Loucy (cell line): ENCODE measurements at regions not wholly inside any gene's neighbourhood (a gene's known extent, or its start where the extent isn't known, plus 50 kb on each side); places are given as distances from the start of the nearest gene placed in this dataset.

Experiments used
- H2AFZ ChIP-seq: fragments of 200-600 bp; sonication (generic); 2 replicates; pipeline ENCODE4 v1.6.0; 2016; ENCODE audit warnings: antibody characterized with exemption, mild to moderate bottlenecking, low read length, moderate library complexity
- H3F3A ChIP-seq: fragments of 200-600 bp; 2 replicates; pipeline ENCODE4 v1.6.0; 2016; ENCODE audit warnings: antibody characterized with exemption, low read depth, mild to moderate bottlenecking
- H3K27me3 ChIP-seq: fragments of 200-600 bp; sonication (generic); 2 replicates; pipeline ENCODE4 v1.6.1; 2014; ENCODE audit warnings: low read length, mild to moderate bottlenecking; ENCODE audit not compliant: insufficient read depth, poor library complexity, severe bottlenecking
- H3K36me3 ChIP-seq: fragments of 200-600 bp; sonication (generic); 2 replicates; pipeline ENCODE4 v1.6.1; 2016; ENCODE audit warnings: low read length; ENCODE audit not compliant: insufficient read depth
- H3K4me1 ChIP-seq: fragments of 200-600 bp; sonication (generic); 2 replicates; pipeline ENCODE4 v1.5.1; 2014; ENCODE audit warnings: low read length, mild to moderate bottlenecking; ENCODE audit not compliant: insufficient read depth, poor library complexity, severe bottlenecking
- H3K4me2 ChIP-seq: fragments of 200-600 bp; sonication (generic); 2 replicates; pipeline ENCODE4 v1.6.0; 2014; ENCODE audit warnings: antibody characterized with exemption, low read length, low read depth, mild to moderate bottlenecking; ENCODE audit not compliant: poor library complexity, severe bottlenecking
- H3K4me3 ChIP-seq: fragments of 200-600 bp; sonication (generic); 2 replicates; pipeline ENCODE4 v1.5.1; 2014; ENCODE audit warnings: low read length, mild to moderate bottlenecking, mixed read lengths; ENCODE audit not compliant: poor library complexity, severe bottlenecking
- H3K79me2 ChIP-seq: fragments of 200-600 bp; sonication (generic); 2 replicates; pipeline ENCODE4 v1.6.1; 2014; ENCODE audit warnings: low read length; ENCODE audit not compliant: insufficient read depth
- H3K9ac ChIP-seq: fragments of 200-600 bp; sonication (generic); 2 replicates; pipeline ENCODE4 v1.6.0; 2014; ENCODE audit warnings: mild to moderate bottlenecking, low read depth, low read length, moderate library complexity; ENCODE audit not compliant: poor library complexity, severe bottlenecking
- H3K9me2 ChIP-seq: fragments of 200-600 bp; sonication (generic); replicated peaks from 2 replicates; pipeline ENCODE4 v1.6.1; 2016; ENCODE audit warnings: low read depth, low read length, mixed read lengths
- H3K9me3 ChIP-seq: fragments of 200-600 bp; sonication (generic); 2 replicates; pipeline ENCODE4 v1.6.1; 2014; ENCODE audit warnings: mild to moderate bottlenecking, antibody characterized with exemption, low read length, low read depth; ENCODE audit not compliant: insufficient read depth
- H4K20me1 ChIP-seq: fragments of 200-600 bp; sonication (generic); 2 replicates; pipeline ENCODE4 v1.6.0; 2014; ENCODE audit warnings: antibody characterized with exemption, low read length, mild to moderate bottlenecking; ENCODE audit not compliant: insufficient read depth, poor library complexity, severe bottlenecking
- CTCF ChIP-seq: fragments of 200-600 bp; sonication (generic); conservative IDR thresholded peaks from 2 replicates; pipeline ENCODE4 v1.5.1; 2014; ENCODE audit warnings: mild to moderate bottlenecking, antibody characterized with exemption, low read length
- EZH2phosphoT487 ChIP-seq: fragments of 200-600 bp; IDR thresholded peaks from 2 replicates; pipeline ENCODE4 v1.6.1; 2018; ENCODE audit warnings: antibody characterized with exemption, mild to moderate bottlenecking, moderate library complexity, borderline replicate concordance

- no peaks in the 10 kb centered on the region for H3K4me1 ChIP-seq
- no peaks in the 10 kb centered on the region for H3F3A ChIP-seq
- no peak overlapping the region for H3K4me2 ChIP-seq
- no peaks in the 10 kb centered on the region for H3K9me2 ChIP-seq
- no peaks in the 10 kb centered on the region for H3K27me3 ChIP-seq
- H3K36me3 ChIP-seq = no peaks in the 10 kb centered on the region
- no peak overlapping the region for H3K4me3 ChIP-seq
- no peaks in the 10 kb centered on the region for H4K20me1 ChIP-seq
- no peaks in the 10 kb centered on the region for H3K79me2 ChIP-seq
- no peak for TF ChIP-seq CTCF
- no peak for TF ChIP-seq EZH2phosphoT487
- no peaks in the 10 kb centered on the region for H3K9me3 ChIP-seq
- no peak overlapping the region for H2AFZ ChIP-seq
- no peak overlapping the region for H3K9ac ChIP-seq
Observed at GRCh38 chr13:91168386-91168711, 179.1 kb upstream of the MIR17HG start.

- Histone ChIP-seq H4K20me1 (no peaks in the 10 kb centered on the region), H3K27me3 (no peaks in the 10 kb centered on the region), H3K9ac (no peak overlapping the region), H3F3A (no peaks in the 10 kb centered on the region), H3K4me1 (no peaks in the 10 kb centered on the region), H2AFZ (no peak overlapping the region), H3K79me2 (no peaks in the 10 kb centered on the region), H3K4me3 (no peak overlapping the region), H3K36me3 (no peaks in the 10 kb centered on the region), H3K4me2 (no peak overlapping the region), H3K9me2 (no peaks in the 10 kb centered on the region), H3K9me3 (no peaks in the 10 kb centered on the region)
- no peak for TF ChIP-seq EZH2phosphoT487
- no peak for TF ChIP-seq CTCF
Observed at GRCh38 chr13:91169321-91170050, 178.0 kb upstream of the MIR17HG start.

- Histone ChIP-seq H3K36me3 (no peaks in the 10 kb centered on the region), H3K9me2 (no peaks in the 10 kb centered on the region), H4K20me1 (no peaks in the 10 kb centered on the region), H2AFZ (no peak overlapping the region), H3K4me1 (no peaks in the 10 kb centered on the region), H3K4me3 (no peak overlapping the region), H3F3A (no peaks in the 10 kb centered on the region), H3K27me3 (no peaks in the 10 kb centered on the region), H3K9ac (no peak overlapping the region), H3K4me2 (no peak overlapping the region), H3K9me3 (no peaks in the 10 kb centered on the region), H3K79me2 (no peaks in the 10 kb centered on the region)
- no peak for TF ChIP-seq EZH2phosphoT487
- TF ChIP-seq CTCF = no peak
Observed at GRCh38 chr13:91172160-91172559, 175.3 kb upstream of the MIR17HG start.
